ENCODE measurements at regions not wholly inside any gene's neighbourhood (a gene's known extent, or its start where the extent isn't known, plus 50 kb on each side); places are given as distances from the start of the nearest gene placed in this dataset.

DNA sequence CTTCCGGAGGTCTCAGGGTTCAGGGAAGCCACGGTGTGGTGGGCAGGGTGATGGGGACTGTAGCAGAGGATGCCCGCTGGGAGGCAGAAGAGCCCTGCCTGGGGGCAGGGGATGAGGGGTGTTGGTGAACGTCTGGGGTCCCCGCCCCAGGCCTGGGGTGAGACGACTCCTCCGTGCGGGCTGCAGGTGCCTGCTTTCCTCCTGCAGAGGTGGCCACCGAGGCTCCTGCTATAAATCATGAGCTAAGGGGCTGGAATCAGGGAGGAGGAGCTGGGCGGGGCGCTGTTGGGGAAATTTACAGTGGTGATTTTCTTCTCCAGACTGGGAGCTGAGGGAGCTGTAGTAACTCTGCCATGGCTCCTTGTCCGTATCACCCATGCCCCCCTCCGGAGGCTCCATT, 167.0 kb downstream of the MRM1 start:
- no peak overlapping the region for H3K4me3 ChIP-seq (ENCODE audit: low read depth, poor library complexity, severe bottlenecking)
- DNase-seq (ENCODE audit: low spot score in 2 of 2): no peak
- intact Hi-C loops (cut with DNase I; ENCODE audit: low total_unique reads): no loop called here
- no peak for TF ChIP-seq POLR2A (IDR thresholded peaks at IDR 0.05)
- TF ChIP-seq, protein P1, sequence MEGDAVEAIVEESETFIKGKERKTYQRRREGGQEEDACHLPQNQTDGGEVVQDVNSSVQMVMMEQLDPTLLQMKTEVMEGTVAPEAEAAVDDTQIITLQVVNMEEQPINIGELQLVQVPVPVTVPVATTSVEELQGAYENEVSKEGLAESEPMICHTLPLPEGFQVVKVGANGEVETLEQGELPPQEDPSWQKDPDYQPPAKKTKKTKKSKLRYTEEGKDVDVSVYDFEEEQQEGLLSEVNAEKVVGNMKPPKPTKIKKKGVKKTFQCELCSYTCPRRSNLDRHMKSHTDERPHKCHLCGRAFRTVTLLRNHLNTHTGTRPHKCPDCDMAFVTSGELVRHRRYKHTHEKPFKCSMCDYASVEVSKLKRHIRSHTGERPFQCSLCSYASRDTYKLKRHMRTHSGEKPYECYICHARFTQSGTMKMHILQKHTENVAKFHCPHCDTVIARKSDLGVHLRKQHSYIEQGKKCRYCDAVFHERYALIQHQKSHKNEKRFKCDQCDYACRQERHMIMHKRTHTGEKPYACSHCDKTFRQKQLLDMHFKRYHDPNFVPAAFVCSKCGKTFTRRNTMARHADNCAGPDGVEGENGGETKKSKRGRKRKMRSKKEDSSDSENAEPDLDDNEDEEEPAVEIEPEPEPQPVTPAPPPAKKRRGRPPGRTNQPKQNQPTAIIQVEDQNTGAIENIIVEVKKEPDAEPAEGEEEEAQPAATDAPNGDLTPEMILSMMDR (IDR thresholded peaks at IDR 0.05): no peak
- WGBS, 2 donors: 20% methylated on average over 12 to 13 of the region's 13 CpGs

DNA sequence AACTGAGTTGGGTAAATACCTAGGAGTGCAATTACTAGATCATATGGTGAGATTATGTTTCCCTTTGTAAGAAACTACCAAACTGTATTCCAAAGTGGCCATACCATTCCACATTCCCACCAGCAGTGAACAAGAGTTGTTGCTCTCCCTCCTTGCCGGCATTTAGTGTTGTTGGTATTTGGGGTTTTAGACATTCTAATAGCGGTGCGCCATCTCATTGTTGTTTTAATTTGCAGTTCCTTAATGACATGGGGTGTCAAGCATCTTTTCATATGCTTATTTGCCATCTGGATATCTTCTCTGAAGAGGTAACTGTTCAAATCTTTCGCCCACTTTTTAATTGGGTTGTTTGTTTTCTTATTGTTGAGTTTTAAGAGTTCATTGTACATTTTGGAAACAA, 164.2 kb upstream of the LHX1 start:
- TF ChIP-seq, protein P1 (IDR thresholded peaks at IDR 0.05): no peak
- no peak for TF ChIP-seq POLR2A (IDR thresholded peaks at IDR 0.05)
- WGBS, 2 donors: 25 to 26% methylated on average over 4 of the region's 4 CpGs
- no peak for DNase-seq (ENCODE audit: low spot score in 2 of 2)
- no peak overlapping the region for H3K4me3 ChIP-seq (ENCODE audit: low read depth, poor library complexity, severe bottlenecking)
- intact Hi-C loops (cut with DNase I; ENCODE audit: low total_unique reads): no loop called here

DNA sequence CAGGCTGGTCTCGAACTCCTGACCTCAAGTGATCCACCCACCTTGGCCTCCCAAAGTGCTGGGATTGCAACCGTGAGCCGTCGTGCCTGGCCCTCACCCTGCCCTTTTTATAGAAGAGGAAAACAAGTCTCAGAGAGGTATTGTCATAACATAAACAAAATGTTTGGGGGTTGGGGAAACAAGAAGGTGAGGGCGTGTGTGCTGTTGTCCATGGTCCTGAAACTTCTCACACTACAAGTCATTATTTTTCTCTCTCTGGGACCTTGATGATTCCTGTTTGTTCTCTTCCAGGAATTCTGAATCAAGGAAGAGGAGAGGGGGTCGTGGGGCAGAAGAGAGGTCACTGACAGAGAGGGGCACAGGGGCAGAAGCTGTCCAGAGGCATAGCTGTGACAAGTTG, 160.2 kb upstream of the LHX1 start:
- intact Hi-C loops (cut with DNase I; ENCODE audit: low total_unique reads): no loop called here
- no peak for DNase-seq (ENCODE audit: low spot score in 2 of 2)
- 20 to 22% methylated on average over 6 of the region's 6 CpGs for WGBS, 2 donors
- TF ChIP-seq, protein P1 (IDR thresholded peaks at IDR 0.05): no peak
- no peak for TF ChIP-seq POLR2A (IDR thresholded peaks at IDR 0.05)
- H3K4me3 ChIP-seq (ENCODE audit: low read depth, poor library complexity, severe bottlenecking): no peak overlapping the region

DNA sequence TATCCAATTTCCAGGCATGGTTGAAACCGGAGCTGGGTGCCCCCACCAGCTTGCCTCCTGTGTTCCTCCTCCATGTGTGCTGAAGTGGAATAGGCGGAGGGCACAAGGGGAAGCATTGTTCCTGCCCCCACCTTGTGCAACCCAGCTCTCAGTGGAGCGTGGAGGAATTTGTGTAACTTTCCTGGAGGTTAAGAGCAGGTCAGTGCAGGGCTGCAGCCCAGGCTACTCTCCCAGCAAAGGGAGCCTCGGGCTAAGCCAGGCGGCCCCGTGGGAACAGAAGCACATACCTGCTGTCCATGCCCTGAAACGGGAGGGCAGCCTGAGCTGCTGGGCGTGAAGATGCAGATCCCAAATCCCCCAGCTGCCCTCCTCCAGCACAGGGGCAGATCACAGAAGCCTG, 158.8 kb upstream of the LHX1 start:
- no peak for TF ChIP-seq POLR2A (IDR thresholded peaks at IDR 0.05)
- TF ChIP-seq, protein P1 (IDR thresholded peaks at IDR 0.05): no peak
- DNase-seq (ENCODE audit: low spot score in 2 of 2): no peak
- no peak overlapping the region for H3K4me3 ChIP-seq (ENCODE audit: low read depth, poor library complexity, severe bottlenecking)
- intact Hi-C loops (cut with DNase I; ENCODE audit: low total_unique reads): no loop called here
- WGBS, 2 donors: 41 to 55% methylated on average over 8 of the region's 8 CpGs

- 88 to 97% methylated on average over 2 of the region's 2 CpGs for WGBS, 2 donors
- intact Hi-C loops (cut with DNase I; ENCODE audit: low total_unique reads): no loop called here
- TF ChIP-seq, protein P1 (IDR thresholded peaks at IDR 0.05): no peak
- no peak for TF ChIP-seq POLR2A (IDR thresholded peaks at IDR 0.05)
These were observed 157.7 kb upstream of the LHX1 start for GRCh38 chr17:36779550-36779949.

DNA sequence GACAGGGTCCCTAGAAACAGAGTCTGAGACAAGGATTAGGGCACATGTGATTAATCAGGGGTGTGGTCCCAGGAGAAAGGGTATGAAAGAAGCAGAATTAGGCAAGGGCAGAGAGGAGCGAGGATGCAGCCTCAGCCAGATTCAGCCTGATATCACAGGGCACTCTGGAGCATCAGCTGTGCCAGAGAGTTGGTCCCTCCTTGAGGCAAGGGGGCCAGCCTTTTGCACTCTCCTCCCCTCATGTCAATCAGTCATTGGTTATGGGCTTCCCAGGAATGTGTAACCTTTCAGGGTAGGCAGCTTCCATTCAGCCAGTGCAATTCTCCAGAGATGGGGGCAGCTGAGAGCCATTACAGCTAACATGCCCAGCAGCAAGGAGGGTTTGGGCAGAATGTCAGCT, 152.6 kb upstream of the LHX1 start:
- TF ChIP-seq POLR2A (IDR thresholded peaks at IDR 0.05): no peak
- TF ChIP-seq, protein P1 (IDR thresholded peaks at IDR 0.05): no peak
- H3K4me3 ChIP-seq (ENCODE audit: low read depth, poor library complexity, severe bottlenecking): no peak overlapping the region
- intact Hi-C loops (cut with DNase I; ENCODE audit: low total_unique reads): no loop called here
- peak in 1 of 2 donors; percentile 12 for DNase-seq (ENCODE audit: low spot score in 2 of 2)
- 43 to 69% methylated on average over 1 of the region's 1 CpG for WGBS, 2 donors

More at GRCh38 chr17:36779550-36779949, 157.7 kb upstream of the LHX1 start:
- no peak overlapping the region for H3K4me3 ChIP-seq (ENCODE audit: low read depth, poor library complexity, severe bottlenecking)
- DNase-seq (ENCODE audit: low spot score in 2 of 2): no peak
